ENCODE measurements at regions not wholly inside any gene's neighbourhood (a gene's known extent, or its start where the extent isn't known, plus 50 kb on each side); places are given as distances from the start of the nearest gene placed in this dataset.

- TF ChIP-seq CTCF (IDR thresholded peaks at IDR 0.05) = no peak
- TF ChIP-seq POLR2A (IDR thresholded peaks at IDR 0.05) = no peak
Measured at GRCh38 chr2:220106065-220106464, 478.6 kb downstream of the SLC4A3 start.
